ENCODE measurements at regions not wholly inside any gene's neighbourhood (a gene's known extent, or its start where the extent isn't known, plus 50 kb on each side); places are given as distances from the start of the nearest gene placed in this dataset.

DNA sequence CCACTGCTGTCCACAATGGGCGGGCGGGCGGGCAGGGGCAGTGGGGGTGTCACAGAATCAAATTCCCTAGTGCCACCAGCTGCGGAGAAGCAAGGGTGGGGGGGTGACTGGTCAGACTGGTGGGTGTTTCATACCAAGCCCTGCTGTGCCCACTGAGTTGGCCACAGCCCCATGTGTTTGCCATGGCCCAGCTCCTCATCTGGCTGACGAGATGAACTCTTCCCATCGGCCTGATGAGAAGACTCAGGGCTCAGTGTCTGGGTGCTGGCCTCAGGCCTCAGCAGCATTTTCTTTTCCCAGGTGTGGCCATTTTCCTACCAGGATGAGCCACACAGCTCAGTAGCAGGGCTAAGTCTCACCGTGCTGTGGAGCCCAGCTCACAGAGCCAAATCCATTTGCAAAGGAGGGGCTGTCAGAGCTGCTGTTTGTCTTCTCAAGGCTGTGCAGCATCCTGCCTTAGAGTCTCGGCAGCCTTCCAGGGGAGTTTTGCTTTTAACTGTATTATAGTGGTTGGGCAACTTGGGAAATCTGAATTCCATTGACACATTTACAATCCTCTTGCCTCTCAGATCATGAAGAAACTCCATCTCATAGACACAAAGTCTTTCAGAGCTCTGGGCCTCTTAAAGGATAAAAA lies 176.8 kb downstream of the ABHD5 start:
- no peak for DNase-seq

DNA sequence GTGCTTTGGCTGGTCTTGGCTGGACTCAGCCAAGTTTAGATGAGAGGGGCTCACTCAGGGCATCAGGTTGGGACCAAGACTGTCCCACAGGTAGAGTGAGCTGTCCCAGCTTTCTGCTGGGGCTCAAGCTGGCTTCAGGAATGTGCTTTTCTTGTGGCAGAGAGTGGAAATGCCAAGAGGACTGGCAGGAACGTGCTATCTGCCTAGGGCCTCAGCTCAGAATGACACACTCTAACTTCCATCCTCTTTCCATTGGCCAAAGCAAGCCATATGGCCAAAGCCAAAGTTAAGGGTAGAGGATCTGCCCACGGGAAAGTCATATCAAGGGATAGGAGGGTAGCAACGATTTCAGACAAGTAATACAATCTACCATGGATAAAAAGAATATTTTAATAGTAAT lies 178.8 kb downstream of the ABHD5 start:
- DNase-seq: no peak

DNA sequence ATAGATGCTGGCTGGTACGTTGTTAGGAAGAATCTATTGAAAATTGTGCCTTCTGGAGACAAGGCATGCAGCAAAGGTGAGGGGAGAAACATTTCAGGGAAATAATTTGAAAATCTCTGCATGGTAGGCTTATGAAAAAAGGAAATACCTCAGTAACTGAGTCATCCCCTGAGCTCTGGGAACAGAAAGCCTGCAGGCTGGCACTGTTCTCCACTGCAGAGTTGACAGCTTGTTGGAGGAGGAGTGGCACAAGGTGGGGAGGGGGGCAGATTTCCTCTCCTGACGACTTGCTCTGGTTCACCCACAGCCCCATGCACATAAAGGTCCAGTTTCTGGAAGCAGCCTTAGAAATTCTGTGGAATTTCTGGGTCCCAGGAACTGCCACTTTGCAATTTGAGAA lies 179.4 kb downstream of the ABHD5 start:
- DNase-seq: no peak

- DNase-seq: no peak
These were observed 180.3 kb downstream of the ABHD5 start for GRCh38 chr3:43870844-43871626.

- no peak for DNase-seq
These were observed 181.0 kb downstream of the ABHD5 start for GRCh38 chr3:43871627-43872245.

GRCh38 chr3:43872301-43872700 lies 181.6 kb downstream of the ABHD5 start:
- DNase-seq: no peak

GRCh38 chr3:43872901-43873300 lies 182.2 kb downstream of the ABHD5 start:
- DNase-seq: no peak

GRCh38 chr3:43873723-43874122 lies 183.0 kb downstream of the ABHD5 start:
- no peak for DNase-seq

- no peak for DNase-seq
These were observed 183.6 kb downstream of the ABHD5 start for GRCh38 chr3:43874290-43874689.

DNA sequence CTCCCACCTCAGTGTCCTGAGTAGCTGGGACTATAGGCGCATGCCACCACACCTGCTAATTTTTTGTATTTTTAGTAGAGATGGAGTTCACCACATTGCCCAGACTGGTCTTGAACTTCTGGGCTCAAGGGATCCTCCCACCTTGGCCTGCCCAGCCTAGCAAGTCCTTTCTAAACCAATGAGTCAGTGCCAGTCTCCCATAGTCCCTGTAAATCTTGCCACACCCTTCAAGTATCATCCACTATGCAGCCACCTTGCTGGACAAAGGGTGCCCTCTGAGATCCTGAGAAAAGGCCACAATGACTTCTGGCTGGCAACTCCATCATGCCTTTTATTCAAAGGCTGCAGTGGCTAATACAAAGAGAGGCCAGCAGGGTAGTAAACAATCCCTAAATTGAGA lies 184.0 kb downstream of the ABHD5 start:
- DNase-seq: no peak

GRCh38 chr3:43876648-43877047 lies 185.9 kb downstream of the ABHD5 start:
- DNase-seq: no peak

GRCh38 chr3:43879166-43879565 lies 188.4 kb downstream of the ABHD5 start:
- DNase-seq: no peak

DNA sequence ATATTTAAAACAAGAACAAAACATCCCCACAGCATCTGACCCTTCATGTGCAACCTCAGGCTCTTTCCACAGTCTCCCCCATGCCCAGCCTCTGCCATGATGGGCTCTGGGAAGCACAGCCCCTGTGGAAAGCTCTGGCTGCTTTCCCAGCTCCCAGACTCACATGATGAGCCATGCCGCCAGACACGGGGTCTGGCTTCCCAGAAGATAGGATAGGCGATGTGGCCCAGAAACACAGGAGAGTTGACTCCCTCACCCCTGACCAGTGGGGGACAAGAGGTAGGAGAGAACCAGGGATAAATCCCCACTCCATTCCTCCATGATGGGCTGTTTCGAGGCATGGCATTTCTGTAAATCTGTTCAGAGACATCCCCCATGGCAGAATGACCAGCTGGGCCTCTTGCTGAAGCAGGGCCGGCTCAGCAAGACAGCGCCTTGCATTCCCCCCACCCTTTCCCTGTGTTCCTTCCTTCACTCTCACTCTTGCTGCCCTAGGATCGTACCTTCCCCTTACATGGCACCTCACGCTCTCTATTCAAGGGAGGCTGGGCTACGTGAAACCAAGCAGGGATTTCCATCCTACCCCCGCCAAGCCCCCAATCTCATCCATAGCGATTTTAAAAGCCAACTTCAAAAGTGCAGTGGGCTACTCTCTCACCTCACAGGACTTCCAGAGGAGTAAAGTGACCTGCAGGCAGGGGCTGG lies 192.4 kb downstream of the ABHD5 start:
- DNase-seq: no peak

DNA sequence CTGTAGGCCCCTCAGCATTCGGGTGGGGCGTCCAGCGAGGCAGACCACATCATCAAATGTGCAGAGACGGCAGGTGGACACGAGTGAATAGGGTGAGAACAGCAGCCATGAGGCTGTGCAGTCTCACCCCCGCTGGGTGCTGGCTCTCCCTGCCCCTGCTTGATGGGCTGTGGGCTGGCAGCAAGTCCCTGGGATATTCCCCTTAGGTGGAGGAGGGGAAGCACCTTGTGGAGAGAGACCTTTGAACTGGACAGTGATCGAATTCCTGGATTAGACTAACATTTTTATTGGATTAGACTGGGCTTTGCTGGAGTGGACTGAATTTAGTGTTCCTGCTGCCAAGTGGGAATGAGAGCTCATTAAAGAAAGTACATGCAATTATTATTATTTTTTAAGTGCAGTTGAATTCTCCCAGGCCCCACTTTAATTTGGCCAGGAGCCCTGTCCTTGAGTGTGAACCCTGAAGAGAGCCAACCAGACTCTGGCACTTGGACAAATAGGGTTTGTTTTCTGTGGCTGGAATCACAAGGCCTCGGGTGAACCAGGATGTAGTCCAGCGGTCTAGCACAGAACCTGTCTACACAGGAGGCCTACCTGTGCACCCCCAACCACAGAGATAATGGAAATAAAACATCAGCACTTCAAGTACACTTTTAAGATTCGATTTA lies 193.1 kb downstream of the ABHD5 start:
- no peak for DNase-seq

DNA sequence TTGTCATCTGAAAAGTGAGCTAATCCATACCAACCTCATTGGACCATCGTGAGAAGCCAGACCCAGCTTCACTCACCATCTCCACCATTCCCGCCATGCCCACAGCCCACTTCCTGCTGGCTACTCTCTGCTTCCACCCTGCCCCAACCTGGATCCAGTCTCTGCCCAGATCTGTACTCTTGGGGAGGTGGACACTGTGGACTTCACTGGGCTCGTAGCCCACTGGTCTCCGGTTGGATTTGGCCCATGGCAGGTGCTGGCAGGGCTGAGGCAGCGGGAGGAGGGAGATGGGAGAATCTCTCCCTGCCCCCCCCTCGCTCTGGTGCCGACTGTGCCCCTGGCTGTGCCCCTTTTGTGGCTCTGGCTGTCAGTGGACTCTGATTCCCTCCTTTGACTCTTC lies 193.8 kb downstream of the ABHD5 start:
- no peak for DNase-seq

GRCh38 chr3:43885908-43886618 lies 195.3 kb downstream of the ABHD5 start:
- DNase-seq: no peak

GRCh38 chr3:43892061-43892460 lies 201.3 kb downstream of the ABHD5 start:
- DNase-seq: no peak

DNA sequence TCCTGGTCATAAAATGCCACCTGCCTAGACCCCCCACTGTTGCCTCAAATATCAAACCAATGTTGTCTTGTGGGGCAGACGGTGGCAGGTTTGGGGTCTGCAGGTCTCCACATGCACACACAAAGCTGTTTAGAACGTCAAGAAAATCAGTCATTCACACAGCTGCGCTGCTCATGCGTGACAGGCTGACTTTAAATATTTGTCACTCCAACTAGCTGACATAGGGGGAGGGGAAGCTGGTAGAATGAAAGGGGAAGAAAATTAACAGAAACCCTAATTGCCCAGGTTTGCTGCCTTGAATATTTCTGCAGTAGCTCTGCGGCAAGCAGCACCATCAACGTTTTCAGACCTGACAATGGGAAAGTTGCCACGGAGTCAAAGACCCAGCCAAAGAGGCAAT lies 201.8 kb downstream of the ABHD5 start:
- no peak for DNase-seq

DNA sequence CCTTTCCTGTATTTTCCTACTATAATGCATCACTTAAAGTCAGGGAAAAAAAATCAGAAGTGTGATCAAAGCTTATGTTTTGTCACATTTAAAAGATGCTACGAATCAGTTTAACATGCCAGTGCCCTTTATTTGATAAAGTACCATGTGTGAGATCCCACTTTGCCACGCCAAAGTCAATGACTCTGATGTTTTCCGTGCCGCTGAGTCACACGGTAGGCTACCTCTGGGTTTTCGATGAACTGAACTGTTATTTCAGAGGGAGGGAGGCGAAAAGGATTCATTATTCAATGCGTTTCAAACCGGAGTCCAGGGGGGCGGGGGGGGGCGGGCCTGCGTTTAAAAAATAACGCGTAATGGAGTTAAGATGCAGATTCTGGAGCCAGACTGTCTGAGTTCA lies 203.0 kb downstream of the ABHD5 start:
- DNase-seq: no peak

DNA sequence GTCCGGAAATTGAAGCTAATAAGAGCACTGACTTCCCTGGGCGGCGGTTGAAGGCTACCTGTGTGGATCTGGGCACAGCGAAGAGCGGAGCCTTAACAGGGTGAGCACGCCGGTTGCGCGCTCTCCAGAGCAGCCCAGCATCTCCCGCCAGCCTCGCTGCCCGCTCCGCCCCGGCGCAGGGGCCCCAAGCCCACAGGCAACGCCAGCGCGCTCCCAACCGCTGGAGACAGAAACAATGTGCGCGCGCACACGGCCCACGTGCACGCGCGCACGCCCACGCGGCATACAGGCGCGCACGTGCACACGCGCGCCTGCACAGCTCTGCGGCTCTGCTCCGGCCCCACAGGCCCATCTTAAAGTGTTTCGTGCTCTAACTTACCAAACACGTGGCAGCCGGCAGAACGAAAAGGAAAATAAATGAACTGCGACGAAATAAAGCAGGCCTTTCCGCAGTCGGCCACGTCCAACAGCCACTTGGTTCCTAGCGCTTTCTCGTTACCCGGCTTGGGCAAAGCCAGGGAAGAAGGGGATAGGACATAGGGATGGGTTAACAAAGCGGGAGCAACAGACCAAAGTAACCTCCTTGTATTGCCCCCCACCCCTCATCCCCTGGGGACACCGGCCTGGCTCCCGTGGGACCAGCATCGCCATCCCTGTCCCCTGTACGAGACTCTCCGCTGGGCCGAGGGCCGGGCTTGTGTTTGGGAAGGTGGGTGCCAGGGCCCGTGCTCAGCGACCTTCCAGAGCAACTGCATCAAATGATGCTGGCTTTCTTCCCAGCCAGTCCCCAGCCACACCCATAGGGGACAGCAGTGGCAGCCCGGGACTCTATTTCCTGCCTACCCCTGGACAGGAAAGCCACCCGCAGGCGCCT lies 203.7 kb downstream of the ABHD5 start:
- peak; percentile 86 for DNase-seq

DNA sequence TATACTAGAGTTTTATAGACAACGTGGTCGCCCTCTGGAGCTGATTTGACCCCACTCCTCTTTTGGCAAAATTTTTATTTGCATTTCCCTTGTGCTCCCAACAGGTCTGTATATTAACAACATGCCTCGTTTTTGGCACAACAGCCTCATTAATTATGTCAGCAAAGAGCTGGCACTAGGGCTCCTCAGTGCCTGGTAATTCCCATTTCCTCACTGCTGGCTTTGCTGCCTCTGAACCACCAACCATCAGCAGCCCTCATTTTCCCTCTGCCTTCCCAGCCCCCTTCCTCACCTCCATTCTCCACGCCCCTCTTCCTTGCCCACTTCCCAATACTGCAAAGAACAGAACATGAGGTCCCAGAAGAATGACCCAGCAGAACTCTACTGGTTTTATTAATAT lies 204.8 kb downstream of the ABHD5 start:
- DNase-seq: no peak

Measured in left hindlimb (tissue), 1 donor.